SK-N-SH (cell line): ENCODE measurements at regions not wholly inside any gene's neighbourhood (a gene's known extent, or its start where the extent isn't known, plus 50 kb on each side); places are given as distances from the start of the nearest gene placed in this dataset.

Experiments used
- CTCF ChIA-PET: fragments of 300-600, 350-600 bp; formaldehyde crosslinking; extraction: SDS; loops from one replicate; lab custom pipeline; 2021; lab: Yijun Ruan, JAX
- POLR2A ChIA-PET: fragments of 350-600 bp; sonication (Branson Sonifier 250); formaldehyde crosslinking; extraction: SDS; loops from one replicate; lab custom pipeline; 2020; ENCODE audit warnings: antibody characterized with exemption, inconsistent platforms; lab: Yijun Ruan, JAX
- DNase-seq: peaks from one replicate; pipeline ENCODE4 v3.0.0; 2012
- H2AFZ ChIP-seq: fragments of 200-600 bp; sonication (generic); 2 replicates; pipeline ENCODE4 v1.8.1; 2016; ENCODE audit warnings: antibody characterized with exemption, mild to moderate bottlenecking, low read depth
- H3F3A ChIP-seq: fragments of 200-600 bp; sonication (generic); replicated peaks from 2 replicates; pipeline ENCODE3; 2016; ENCODE audit warnings: antibody characterized with exemption, mild to moderate bottlenecking; ENCODE audit not compliant: insufficient read depth
- H3K27ac ChIP-seq, 2 experiments: fragments of 200-500 bp in 1 of 2; fragments of 200-600 bp in 1 of 2; sonication (Bioruptor generic) in 1 of 2; sonication (generic), shearing (Covaris generic) in 1 of 2; 2 replicates each; pipeline versions ENCODE4 v1.5.1 to v1.6.1; 2014 to 2016; ENCODE audit warnings: low read depth in 2 of 2, inconsistent platforms in 1 of 2, low read length in 1 of 2, mild to moderate bottlenecking in 1 of 2, mixed read lengths in 1 of 2
- H3K27me3 ChIP-seq: fragments of 200-600 bp; sonication (generic), shearing (Covaris generic); 2 replicates; pipeline ENCODE4 v1.6.1; 2016; ENCODE audit warnings: mixed run types; ENCODE audit not compliant: insufficient read depth
- H3K36me3 ChIP-seq, 2 experiments: fragments of 200-500 bp in 1 of 2; fragments of 200-600 bp in 1 of 2; sonication (Bioruptor generic) in 1 of 2; sonication (generic) in 1 of 2; replicated peaks in 1 of 2; 2 replicates each; pipeline versions ENCODE3 to v1.5.1; 2014 to 2016; ENCODE audit warnings: low read length in 1 of 2, mild to moderate bottlenecking in 1 of 2; ENCODE audit not compliant: insufficient read depth in 2 of 2, control insufficient read depth in 1 of 2
- H3K4me1 ChIP-seq, 2 experiments: fragments of 200-500 bp in 1 of 2; fragments of 200-600 bp in 1 of 2; sonication (Bioruptor generic) in 1 of 2; sonication (generic), shearing (Covaris generic) in 1 of 2; 2 replicates each; pipeline versions ENCODE4 v1.5.1 to v1.6.1; 2014 to 2016; ENCODE audit warnings: low read depth in 1 of 2, low read length in 1 of 2, mixed run types in 1 of 2; ENCODE audit not compliant: insufficient read depth in 2 of 2, control insufficient read depth in 1 of 2
- H3K4me2 ChIP-seq: fragments of 200-600 bp; sonication (generic), shearing (Covaris generic); 2 replicates; pipeline ENCODE4 v1.6.1; 2017; ENCODE audit warnings: mixed run types
- H3K4me3 ChIP-seq, 2 experiments: fragments of 200-500 bp in 1 of 2; fragments of 200-600 bp in 1 of 2; sonication (Bioruptor generic) in 1 of 2; sonication (generic), shearing (Covaris generic) in 1 of 2; 2 replicates each; pipeline versions ENCODE4 v1.5.1 to v1.8.1; 2014 to 2016; ENCODE audit warnings: low read depth in 2 of 2, inconsistent platforms in 1 of 2, low read length in 1 of 2, mild to moderate bottlenecking in 1 of 2, mixed read lengths in 1 of 2, moderate library complexity in 1 of 2
- H3K79me2 ChIP-seq: fragments of 200-600 bp; sonication (generic); 2 replicates; pipeline ENCODE4 v1.8.1; 2017; ENCODE audit warnings: mild to moderate bottlenecking; ENCODE audit not compliant: insufficient read depth
- H3K9ac ChIP-seq: fragments of 200-600 bp; sonication (generic); 2 replicates; pipeline ENCODE4 v1.6.1; 2017; ENCODE audit warnings: mixed run types
- H3K9me2 ChIP-seq: fragments of 200-600 bp; sonication (generic); 2 replicates; pipeline ENCODE4 v1.6.1; 2017; ENCODE audit warnings: mixed run types
- H3K9me3 ChIP-seq: fragments of 200-600 bp; sonication (generic); 2 replicates; pipeline ENCODE4 v1.6.1; 2017; ENCODE audit warnings: mixed run types, mild to moderate bottlenecking, moderate library complexity
- H4K20me1 ChIP-seq: fragments of 200-600 bp; sonication (generic); 2 replicates; pipeline ENCODE4 v1.6.1; 2017; ENCODE audit warnings: mild to moderate bottlenecking, mixed run types; ENCODE audit not compliant: insufficient read depth
- CHD2 ChIP-seq: fragments of 150-350 bp; IDR thresholded peaks from 2 replicates; pipeline ENCODE4 v1.6.1; 2018; ENCODE audit warnings: low read length; ENCODE audit not compliant: partially characterized antibody
- CTCF ChIP-seq: fragments of 200-600 bp; sonication (generic); IDR thresholded peaks from 2 replicates; pipeline ENCODE4 v1.6.1; 2017; ENCODE audit warnings: antibody characterized with exemption, mild to moderate bottlenecking, moderate library complexity
- EZH2phosphoT487 ChIP-seq: fragments of 200-600 bp; sonication (generic); IDR thresholded peaks from 2 replicates; pipeline ENCODE4 v1.6.1; 2017; ENCODE audit warnings: low read depth, mixed run types, mild to moderate bottlenecking, antibody characterized with exemption, moderate library complexity, borderline replicate concordance
- FOXM1 ChIP-seq: IDR thresholded peaks from 2 replicates; pipeline ENCODE4 v1.4.0; 2012; ENCODE audit warnings: low read depth, mild to moderate bottlenecking
- MEF2A ChIP-seq: IDR thresholded peaks from 2 replicates; pipeline ENCODE4 v1.4.0; 2012; ENCODE audit warnings: low read depth, borderline replicate concordance
- RCOR1 ChIP-seq: fragments of 150-350 bp; IDR thresholded peaks from 2 replicates; pipeline ENCODE4 v1.6.1; 2017; ENCODE audit warnings: antibody characterized with exemption, low read length
- RXRA ChIP-seq: IDR thresholded peaks from 2 replicates; pipeline ENCODE4 v1.4.0; 2012; ENCODE audit warnings: low read depth, mild to moderate bottlenecking, borderline replicate concordance
- TEAD4 ChIP-seq: IDR thresholded peaks from 2 replicates; pipeline ENCODE4 v1.4.0; 2012; ENCODE audit warnings: mild to moderate bottlenecking, borderline replicate concordance; ENCODE audit not compliant: insufficient read depth
- USF2 ChIP-seq: fragments of 150-350 bp; IDR thresholded peaks from 2 replicates; pipeline ENCODE4 v1.6.1; 2017; ENCODE audit warnings: antibody characterized with exemption, low read length, low read depth, borderline replicate concordance
- WGBS: methylation state at CpG from one replicate; pipeline ENCODE4 v1.1.6; 2017; ENCODE audit warnings: low lambda C conversion rate; 5-methylcytosine and 5-hydroxymethylcytosine counted together

GRCh38 chr9:18173923-18174322 lies 300.0 kb upstream of the ADAMTSL1 start:
- no peak overlapping the region for H3K27ac ChIP-seq
- H3K9me2 ChIP-seq, result no peaks in the 10 kb centered on the region
- H2AFZ ChIP-seq, result no peak overlapping the region
- H3K27me3 ChIP-seq, result peaks cover 4% of the 10 kb centered on the region; the same call in 1 of the 2 replicates
- H3F3A ChIP-seq, result no peaks in the 10 kb centered on the region
- no peak overlapping the region for H3K4me2 ChIP-seq
- ChIA-PET POLR2A (no interaction called here), CTCF (no interaction called here)
- H3K36me3 ChIP-seq, result no peaks in the 10 kb centered on the region
- H3K9me3 ChIP-seq, result no peaks in the 10 kb centered on the region
- H3K4me3 ChIP-seq, result no peak overlapping the region
- TF ChIP-seq EZH2phosphoT487 (no peak), FOXM1 (no peak), CTCF (no peak), USF2 (no peak), MEF2A (no peak)
- no peak overlapping the region for H3K9ac ChIP-seq
- no peaks in the 10 kb centered on the region for H3K79me2 ChIP-seq
- WGBS, result 12% methylated on average over 4 of the region's 4 CpGs
- DNase-seq, result no peak
- H4K20me1 ChIP-seq, result no peaks in the 10 kb centered on the region
- no peaks in the 10 kb centered on the region for H3K4me1 ChIP-seq

- H4K20me1 ChIP-seq, result no peaks in the 10 kb centered on the region
- H3K9me3 ChIP-seq, result no peaks in the 10 kb centered on the region
- H3K4me1 ChIP-seq, result no peaks in the 10 kb centered on the region
- no peak overlapping the region for H3K4me3 ChIP-seq
- no peaks in the 10 kb centered on the region for H3K9me2 ChIP-seq
- WGBS, result 29% methylated on average over 3 of the region's 3 CpGs
- no peak overlapping the region for H3K9ac ChIP-seq
- H2AFZ ChIP-seq, result no peak overlapping the region
- H3K36me3 ChIP-seq, result no peaks in the 10 kb centered on the region
- POLR2A ChIA-PET, result no interaction called here
- H3K4me2 ChIP-seq, result no peak overlapping the region
- CTCF ChIA-PET, result no interaction called here
- H3K79me2 ChIP-seq, result no peaks in the 10 kb centered on the region
- TF ChIP-seq CHD2 (no peak), RXRA (no peak), CTCF (no peak), FOXM1 (no peak), RCOR1 (no peak), TEAD4 (no peak)
- H3F3A ChIP-seq, result no peaks in the 10 kb centered on the region
- H3K27ac ChIP-seq, result no peak overlapping the region
- no peaks in the 10 kb centered on the region for H3K27me3 ChIP-seq
- DNase-seq, result no peak
These were observed 291.3 kb upstream of the ADAMTSL1 start for GRCh38 chr9:18182636-18183035.
